Stimulated activated CD4-positive, alpha-beta T cell treated with anti-CD3 and anti-CD28 coated beads, Interleukin-1b, Interleukin-23, amount 100 ng/mL, for 48 hours (primary cell): ENCODE measurements at regions not wholly inside any gene's neighbourhood (a gene's known extent, or its start where the extent isn't known, plus 50 kb on each side); places are given as distances from the start of the nearest gene placed in this dataset.
"Not testable (repeated sequence)": the region's sequence is repeated elsewhere in the genome, so short reads cannot be mapped to it uniquely, and the experiment has no call there.

ENCODE experiments used
- DNase-seq: peaks from one replicate; pipeline ENCODE4 v3.0.0-alpha.2; 2020

GRCh38 chr2:125371867-125372266 lies 1284.1 kb upstream of the GYPC start:
- DNase-seq: no peak

DNA sequence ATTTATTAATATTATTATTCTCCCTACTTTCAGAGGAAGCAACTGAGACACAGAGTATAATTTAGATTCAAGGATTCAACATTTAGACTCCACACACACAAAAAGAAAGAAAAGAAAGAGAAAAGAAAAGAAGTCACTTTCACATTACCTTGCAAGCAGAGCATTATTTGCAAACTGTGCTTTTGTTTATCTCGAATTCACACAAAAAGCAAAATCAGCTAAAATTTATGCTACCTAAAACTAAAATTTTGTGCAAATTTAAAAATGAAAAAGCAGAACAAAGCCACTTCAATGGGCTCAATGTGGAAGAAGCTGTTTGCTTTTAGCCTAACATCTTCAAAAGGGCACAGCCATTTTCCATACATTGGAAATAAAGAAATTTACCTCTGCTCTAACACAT lies 1282.7 kb upstream of the GYPC start:
- DNase-seq: no peak

- no peak for DNase-seq
These were observed 1269.9 kb upstream of the GYPC start for GRCh38 chr2:125386074-125386473.

DNA sequence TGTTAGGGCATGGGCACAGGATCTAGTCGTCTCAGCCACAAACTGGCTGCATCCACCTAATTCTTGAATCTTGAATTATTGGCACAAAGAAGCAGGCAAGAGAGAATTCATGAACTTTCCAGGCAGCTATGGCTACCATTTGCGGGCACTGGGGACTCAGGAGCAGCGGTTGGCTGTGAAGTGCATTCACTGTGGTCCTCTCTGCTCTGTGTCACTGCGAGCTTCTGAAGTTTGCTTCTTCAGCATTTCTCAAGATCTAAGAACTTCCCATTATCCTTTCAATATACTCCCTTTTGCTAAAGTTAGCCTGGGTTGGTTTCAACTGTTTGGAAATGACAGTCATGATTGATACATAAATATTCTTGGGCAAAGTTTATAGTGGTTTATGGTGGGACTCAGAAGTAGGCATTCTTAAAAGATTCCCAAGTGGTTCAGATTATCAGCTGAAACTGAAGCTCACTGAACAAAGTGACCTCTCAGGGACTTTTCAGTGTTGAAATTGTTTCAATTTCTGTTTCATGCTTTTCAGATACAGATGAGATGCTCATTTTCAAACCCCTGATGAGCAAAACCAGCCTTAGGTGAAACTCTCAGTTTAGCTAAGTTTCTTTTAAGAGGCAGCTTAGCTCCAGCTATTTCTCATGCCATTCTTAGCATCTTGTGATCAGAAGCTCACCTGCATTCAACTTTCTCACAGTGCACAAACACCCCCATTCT lies 1258.3 kb upstream of the GYPC start:
- DNase-seq: no peak

- no peak for DNase-seq
These were observed 1257.0 kb upstream of the GYPC start for GRCh38 chr2:125398738-125399524.

DNA sequence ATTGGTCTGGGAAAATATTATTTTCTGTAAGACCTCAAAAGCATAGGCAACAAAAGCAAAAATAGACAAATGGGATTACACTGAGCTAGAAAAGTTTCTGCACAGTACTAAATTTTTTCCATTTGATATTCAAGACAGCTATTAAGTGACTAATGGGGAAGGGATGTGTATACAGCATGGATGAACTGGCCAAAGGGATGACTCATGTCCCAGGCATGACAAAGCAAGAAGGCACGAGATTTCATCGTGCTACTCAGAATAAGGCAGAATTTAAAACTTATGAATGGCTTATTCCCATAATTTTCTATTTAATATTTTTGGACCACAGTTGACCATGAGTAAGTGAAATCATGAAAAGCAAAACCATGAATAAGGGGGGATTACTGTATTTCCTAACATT lies 1250.1 kb upstream of the GYPC start:
- no peak for DNase-seq

DNA sequence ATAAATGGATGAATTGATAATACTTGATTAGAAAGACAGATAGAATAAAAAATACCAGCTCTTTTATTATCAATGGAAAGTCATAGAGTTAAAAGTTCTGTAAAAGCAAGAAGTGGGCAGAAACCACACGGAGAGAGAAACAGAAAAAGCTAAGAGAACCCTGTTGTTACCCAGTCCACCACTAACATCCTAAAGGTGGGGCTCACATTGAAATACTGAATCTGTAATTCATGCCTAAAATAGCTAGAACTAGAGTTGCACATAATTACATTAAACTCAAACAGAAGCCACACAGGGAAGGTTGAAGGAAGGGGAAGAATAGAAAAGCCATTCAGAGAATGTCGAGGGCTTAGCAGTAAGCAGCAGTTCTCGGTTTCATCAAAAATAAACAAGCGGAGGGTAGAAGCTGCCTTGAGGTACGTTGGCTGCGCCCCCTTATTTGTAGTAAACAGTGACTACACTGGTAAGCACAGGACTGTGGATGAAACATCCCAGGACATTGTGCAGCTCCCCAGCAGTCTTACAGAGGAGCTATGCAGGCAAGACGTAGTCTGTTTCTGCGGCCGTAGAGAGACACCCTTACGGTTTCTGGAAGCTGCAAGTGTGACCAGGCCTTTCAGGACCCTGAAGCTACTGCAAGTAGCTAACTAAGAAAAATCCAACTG lies 1247.0 kb upstream of the GYPC start:
- DNase-seq: no peak

GRCh38 chr2:125418483-125418882 lies 1237.5 kb upstream of the GYPC start:
- no peak for DNase-seq

DNA sequence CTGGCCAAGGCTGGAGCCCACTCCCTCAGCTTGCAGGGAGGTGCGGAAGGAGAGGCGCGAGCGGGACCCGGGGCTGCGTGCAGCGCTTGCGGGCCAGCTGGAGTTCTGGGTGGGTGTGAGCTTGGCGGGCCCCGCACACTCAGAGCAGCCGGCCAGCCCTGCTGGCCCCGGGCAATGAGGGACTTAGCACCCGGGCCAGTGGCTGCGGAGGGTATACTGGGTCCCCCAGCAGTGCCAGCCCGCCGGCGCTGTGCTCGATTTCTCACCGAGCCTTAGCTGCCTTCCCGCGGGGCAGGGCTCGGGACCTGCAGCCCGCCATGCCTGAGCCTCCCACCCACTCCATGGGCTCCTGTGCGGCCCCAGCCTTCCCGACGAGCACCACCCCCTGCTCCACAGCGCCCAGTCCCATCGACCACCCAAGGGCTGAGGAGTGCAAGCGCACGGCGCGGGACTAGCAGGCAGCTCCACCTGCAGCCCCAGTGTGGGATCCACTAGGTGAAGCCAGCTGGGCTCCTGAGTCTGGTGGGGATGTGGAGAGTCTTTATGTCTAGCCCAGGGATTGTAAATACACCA lies 1233.7 kb upstream of the GYPC start:
- not testable (repeated sequence) for DNase-seq

- DNase-seq: no peak
These were observed 1231.6 kb upstream of the GYPC start for GRCh38 chr2:125424266-125424785.

GRCh38 chr2:125427721-125428315 lies 1228.1 kb upstream of the GYPC start:
- no peak for DNase-seq

DNA sequence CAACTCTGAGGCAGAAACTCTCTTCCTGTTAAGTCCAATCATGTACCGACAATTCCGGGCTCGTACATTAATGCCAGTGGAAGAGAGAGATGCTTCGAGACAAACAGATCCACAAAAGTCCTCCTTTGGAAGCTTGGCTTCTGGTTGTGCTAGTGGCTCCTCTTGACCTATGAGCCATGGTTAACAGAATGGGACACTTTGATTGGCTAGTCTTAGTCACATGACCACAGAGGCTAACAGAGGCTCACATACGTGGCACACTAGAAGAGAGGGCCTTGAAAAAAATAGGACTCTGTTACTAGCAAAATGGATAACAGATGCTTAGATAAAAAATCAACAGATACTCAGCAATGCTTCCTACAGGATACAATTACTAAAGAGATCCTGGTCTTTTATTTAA lies 1211.9 kb upstream of the GYPC start:
- no peak for DNase-seq

GRCh38 chr2:125445495-125445894 lies 1210.5 kb upstream of the GYPC start:
- no peak for DNase-seq

DNA sequence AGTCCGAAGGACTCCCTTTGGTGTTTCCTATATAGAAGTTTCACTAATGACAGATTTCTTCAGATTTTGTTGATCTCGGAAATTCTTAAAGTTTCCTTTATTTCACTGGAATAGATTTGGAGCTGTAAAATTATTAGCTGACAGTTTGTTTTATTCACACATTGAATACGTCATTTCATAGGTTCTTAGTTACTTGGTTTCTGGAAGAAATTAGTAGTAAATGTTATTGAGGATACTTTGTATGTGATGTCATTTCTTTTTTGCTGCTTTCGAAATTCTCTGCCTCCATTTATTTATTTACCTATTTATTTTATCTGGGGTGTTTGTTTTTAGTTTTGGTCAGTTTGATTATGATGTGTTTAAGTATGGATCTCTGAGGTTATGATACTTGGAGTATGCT lies 1205.9 kb upstream of the GYPC start:
- DNase-seq: no peak

- DNase-seq: no peak
These were observed 1200.8 kb upstream of the GYPC start for GRCh38 chr2:125455110-125455509.

GRCh38 chr2:125456693-125457363 lies 1199.1 kb upstream of the GYPC start:
- no peak for DNase-seq

- no peak for DNase-seq
These were observed 1184.0 kb upstream of the GYPC start for GRCh38 chr2:125471963-125472362.

- no peak for DNase-seq
These were observed 1176.8 kb upstream of the GYPC start for GRCh38 chr2:125479143-125479636.

DNA sequence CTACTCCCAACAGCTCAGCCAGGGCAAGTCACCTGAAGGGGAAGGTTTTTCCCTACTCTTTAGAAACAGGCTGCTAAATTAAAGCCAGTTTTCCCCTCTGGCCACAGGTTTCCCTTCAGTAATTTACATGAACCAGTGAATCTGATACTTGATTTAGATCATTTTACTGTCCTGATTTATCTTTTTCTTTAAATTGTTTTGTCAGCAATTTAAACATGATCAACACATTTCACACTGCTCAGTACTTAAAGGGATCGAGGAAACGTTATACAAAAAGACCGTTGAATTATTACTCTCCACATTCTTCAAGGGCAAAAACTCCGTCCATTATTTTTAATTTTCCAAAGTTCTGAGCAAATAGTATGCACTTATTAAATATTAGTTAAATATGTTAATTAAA lies 1165.7 kb upstream of the GYPC start:
- no peak for DNase-seq

DNA sequence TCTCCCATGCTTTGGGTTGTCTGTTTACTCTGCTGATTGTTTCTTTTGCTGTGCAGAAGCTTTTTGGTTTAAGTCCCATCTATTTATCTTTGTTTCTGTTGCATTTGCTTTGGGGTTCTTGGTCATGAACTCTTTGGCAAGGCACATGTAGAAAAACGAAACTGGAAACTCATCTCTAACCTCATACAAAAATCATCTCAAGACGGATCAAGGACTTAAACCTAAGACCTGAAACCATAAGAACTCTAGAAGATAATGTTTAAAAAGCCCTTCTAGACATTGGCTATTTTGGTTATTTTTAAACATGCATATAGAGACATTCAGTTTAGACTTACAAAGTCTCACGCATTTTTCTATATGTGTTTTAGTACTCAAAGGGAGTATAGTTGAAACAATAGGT lies 1164.3 kb upstream of the GYPC start:
- DNase-seq: no peak

DNA sequence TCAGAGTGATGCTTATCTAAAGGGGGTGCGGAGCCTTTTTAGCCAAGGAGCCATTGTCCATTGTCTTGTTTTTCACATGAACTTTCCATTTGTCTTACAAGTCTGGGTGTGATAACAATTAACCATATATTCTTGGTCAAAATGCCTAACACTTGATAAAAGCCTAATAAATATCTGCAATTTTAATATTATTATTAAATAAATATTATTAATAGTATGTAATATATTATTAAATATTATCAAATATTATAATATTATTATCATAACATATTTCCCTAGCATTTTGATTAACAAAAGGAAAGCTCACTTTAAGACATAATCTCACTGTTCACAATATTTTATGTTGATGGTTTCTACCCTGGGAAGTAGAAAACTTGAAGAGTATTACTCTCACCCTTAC lies 1143.6 kb upstream of the GYPC start:
- DNase-seq: no peak

DNA sequence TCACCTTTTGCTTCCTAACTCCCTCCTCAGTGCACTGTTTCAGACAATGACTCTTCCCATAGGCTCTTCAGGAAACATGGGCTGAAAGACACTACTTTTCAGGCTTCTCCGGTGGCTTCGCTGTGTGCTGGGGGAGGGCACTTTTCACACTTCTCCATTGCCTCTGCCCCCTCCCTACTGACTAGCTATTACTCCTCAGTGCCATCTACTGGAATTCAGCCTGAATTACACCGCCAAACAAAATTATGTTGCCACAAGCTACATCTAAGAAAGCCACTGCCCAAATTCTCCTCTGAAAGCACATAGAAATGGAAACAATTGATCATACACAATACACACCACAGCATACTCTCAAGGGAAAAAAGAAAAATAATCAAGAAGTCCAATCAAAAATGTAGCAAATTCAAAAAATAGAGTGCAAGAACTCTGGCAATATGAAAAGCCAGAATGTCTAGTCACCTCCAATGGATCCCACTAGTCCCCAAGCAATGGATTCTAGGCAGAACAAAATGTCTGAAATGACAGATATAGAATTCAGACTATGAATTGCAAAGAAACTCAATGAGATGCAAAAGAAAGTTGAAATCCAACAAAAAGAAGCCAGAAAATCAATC lies 1139.4 kb upstream of the GYPC start:
- no peak for DNase-seq
